Mucosa of descending colon (tissue), 3 donors: ENCODE measurements at regions not wholly inside any gene's neighbourhood (a gene's known extent, or its start where the extent isn't known, plus 50 kb on each side); places are given as distances from the start of the nearest gene placed in this dataset.

Experiments used
- ATAC-seq: fragments of 200-7000 bp; cut with Tn5 transposase; one replicate; pipeline ENCODE4 v1.9.1; 2020; ENCODE audit warnings: mild to moderate bottlenecking, moderate library complexity
- DNase-seq, 3 donors: peaks; one replicate each; pipeline ENCODE4 v3.0.0-alpha.2; 2020
- H3K36me3 ChIP-seq: fragments of 200-600 bp; one replicate; pipeline ENCODE4 v1.8.0; 2021; ENCODE audit warnings: low read depth, mild to moderate bottlenecking
- H3K4me1 ChIP-seq: fragments of 200-600 bp; one replicate; pipeline ENCODE4 v1.8.0; 2021; ENCODE audit warnings: low read depth, mild to moderate bottlenecking
- H3K4me3 ChIP-seq: fragments of 200-600 bp; one replicate; pipeline ENCODE4 v1.8.0; 2021; ENCODE audit warnings: mild to moderate bottlenecking
- H3K9me3 ChIP-seq: fragments of 200-600 bp; one replicate; pipeline ENCODE4 v1.8.0; 2021; ENCODE audit warnings: mild to moderate bottlenecking
- CTCF ChIP-seq: fragments of 200-600 bp; IDR thresholded peaks from one replicate; pipeline ENCODE4 v1.8.0; 2022; ENCODE audit warnings: antibody characterized with exemption, mild to moderate bottlenecking
- intact Hi-C, 2 donors: fragments of 100-400 bp; cut with DNase I in 1 of 2; cut with micrococcal nuclease in 1 of 2; formaldehyde crosslinking; loops; one replicate each; pipeline versions ENCODE4 v1.11.0 to v1.11.1; 2022; cut with DNase I, micrococcal nuclease
- donor health status: DM: no; HTN: no; CAD: no; lungs with moderate emphysema.
- donor health status: DM: no; HTN: no; CAD: no.
- donor health status: DM: no; HTN: yes; CAD: no.

DNA sequence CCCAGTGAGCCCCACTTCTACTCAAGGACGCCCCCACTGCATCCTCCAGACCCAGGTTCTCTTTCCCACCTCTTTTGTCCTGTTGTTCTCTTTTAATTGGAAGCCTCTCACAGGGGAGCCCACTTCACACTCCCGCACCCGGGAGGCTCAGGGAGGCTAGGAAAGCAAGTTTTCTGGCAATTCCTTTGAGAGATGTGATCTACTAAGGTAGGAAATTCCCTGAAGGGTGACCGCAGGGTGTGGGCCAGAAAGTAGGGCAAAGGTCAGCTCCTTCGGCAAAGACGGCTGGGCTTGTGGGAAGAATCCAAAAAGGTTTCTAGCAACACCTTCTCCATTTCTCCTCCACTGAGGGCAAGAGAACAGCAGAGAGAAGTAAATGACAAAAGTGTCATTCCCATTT is 98.1 kb upstream of the PTPN1 start:
- Histone ChIP-seq H3K4me3 (no peak overlapping the region), H3K36me3 (no peaks in the 10 kb centered on the region), H3K9me3 (no peaks in the 10 kb centered on the region), H3K4me1 (peaks cover 26% of the 10 kb centered on the region)
- intact Hi-C loops, result no loop called here
- DNase-seq, result no peak
- TF ChIP-seq CTCF, result no peak
- no peak for ATAC-seq

DNA sequence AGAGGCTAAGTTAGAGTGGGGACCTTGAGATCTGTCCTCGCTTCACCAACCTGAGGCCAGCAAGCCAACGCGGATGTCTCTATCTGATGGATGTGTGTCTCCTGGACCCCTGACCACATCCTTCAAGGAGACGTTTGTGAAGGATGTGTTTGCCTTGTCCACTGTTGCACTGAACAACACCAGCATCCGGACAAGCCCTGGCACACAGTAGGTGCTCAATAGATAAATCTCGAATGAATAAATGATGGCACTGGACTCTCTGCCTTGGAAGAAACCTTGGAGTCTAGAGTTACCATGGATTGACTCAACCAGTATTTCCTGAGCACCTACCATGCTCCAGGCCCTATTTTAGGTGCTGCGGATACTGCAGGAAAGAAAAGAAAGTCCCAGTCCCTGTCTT is 97.7 kb upstream of the PTPN1 start:
- no peaks in the 10 kb centered on the region for H3K36me3 ChIP-seq
- H3K9me3 ChIP-seq, result no peaks in the 10 kb centered on the region
- ATAC-seq (no peak), DNase-seq (no peak)
- H3K4me1 ChIP-seq, result peaks cover 26% of the 10 kb centered on the region
- TF ChIP-seq CTCF, result no peak
- intact Hi-C loops, result no loop called here
- H3K4me3 ChIP-seq, result no peak overlapping the region

DNA sequence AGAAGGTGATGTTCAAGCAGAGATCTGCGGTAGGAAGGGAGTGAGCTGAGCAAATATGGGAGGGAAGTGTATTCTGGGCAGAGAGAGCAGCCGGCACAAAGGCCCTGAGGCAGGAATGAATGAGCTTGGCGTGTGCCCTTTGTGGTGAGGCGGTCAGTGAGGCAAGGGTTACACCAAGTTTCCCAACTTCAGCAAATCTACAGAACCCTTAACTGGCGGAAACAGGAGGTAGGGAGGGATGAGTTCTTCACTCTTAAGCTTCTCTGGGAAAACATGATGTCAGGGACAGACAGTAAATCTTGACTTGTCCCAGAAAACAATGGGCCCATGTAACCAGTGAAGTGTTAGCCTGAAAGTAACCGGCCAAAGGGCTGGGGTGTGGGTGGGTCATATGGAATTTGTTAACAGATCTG is 97.1 kb upstream of the PTPN1 start:
- no peaks in the 10 kb centered on the region for H3K9me3 ChIP-seq
- H3K4me3 ChIP-seq, result no peak overlapping the region
- intact Hi-C loops, result no loop called here
- peaks cover 26% of the 10 kb centered on the region for H3K4me1 ChIP-seq
- DNase-seq (no peak), ATAC-seq (no peak)
- no peaks in the 10 kb centered on the region for H3K36me3 ChIP-seq
- no peak for TF ChIP-seq CTCF

DNA sequence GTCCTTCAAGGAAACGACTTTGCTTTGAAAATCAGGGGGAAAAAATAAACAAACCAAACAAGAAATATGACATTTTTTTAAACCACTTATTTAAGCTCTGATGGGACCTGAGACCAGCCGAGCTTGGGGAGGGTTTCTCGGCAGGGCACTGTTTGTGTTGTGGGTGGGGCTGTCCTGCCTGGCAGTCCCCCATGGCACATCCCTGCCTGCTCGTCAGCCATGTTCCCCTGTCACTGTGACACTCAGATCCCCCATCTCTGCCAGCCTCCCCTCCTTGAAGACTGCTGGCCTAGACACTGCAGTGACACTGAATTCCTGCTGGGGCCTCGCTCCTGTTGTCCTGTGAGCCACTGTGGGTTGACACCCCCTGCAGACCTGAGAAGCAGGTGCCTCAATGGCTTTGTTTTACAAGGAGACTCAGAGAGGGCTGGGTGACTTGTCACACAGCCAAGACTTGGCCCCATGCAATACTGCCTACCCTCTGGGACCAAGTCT is 95.1 kb upstream of the PTPN1 start:
- Histone ChIP-seq H3K4me3 (no peak overlapping the region), H3K36me3 (no peaks in the 10 kb centered on the region), H3K4me1 (peaks cover 26% of the 10 kb centered on the region), H3K9me3 (no peaks in the 10 kb centered on the region)
- no peak for TF ChIP-seq CTCF
- ATAC-seq (peak; percentile 67), DNase-seq (no peak)
- intact Hi-C loops, result no loop called here

GRCh38 chr20:50415516-50416268 is 94.5 kb upstream of the PTPN1 start:
- Histone ChIP-seq H3K36me3 (no peaks in the 10 kb centered on the region), H3K4me3 (no peak overlapping the region), H3K9me3 (no peaks in the 10 kb centered on the region), H3K4me1 (peaks cover 26% of the 10 kb centered on the region)
- DNase-seq (peak; percentile 97 to 98 (median 97)), ATAC-seq (peak; percentile 96)
- intact Hi-C loops, result no loop called here
- no peak for TF ChIP-seq CTCF
